Vagina (tissue), 2 donors: ENCODE measurements at regions not wholly inside any gene's neighbourhood (a gene's known extent, or its start where the extent isn't known, plus 50 kb on each side); places are given as distances from the start of the nearest gene placed in this dataset.

Experiments used
- DNase-seq, 2 donors: peaks; one replicate each; pipeline ENCODE4 v3.0.0-alpha.2; 2017; ENCODE audit errors: extremely low spot score in 2 of 2
- H3K27ac ChIP-seq: fragments of 200-600 bp; sonication (generic); one replicate; pipeline ENCODE4 v1.5.1; 2019
- H3K27me3 ChIP-seq: fragments of 200-600 bp; sonication (generic); one replicate; pipeline ENCODE4 v1.5.1; 2019
- H3K36me3 ChIP-seq, 2 donors: fragments of 200-600 bp; sonication (generic); one replicate each; pipeline ENCODE4 v1.5.1; 2017 to 2019
- H3K4me1 ChIP-seq: fragments of 200-600 bp; sonication (generic); one replicate; pipeline ENCODE4 v1.5.1; 2019
- H3K4me3 ChIP-seq, 2 donors: fragments of 200-600 bp; sonication (generic); 1 replicate in 1 of 2; 2 replicates in 1 of 2; pipeline ENCODE4 v1.5.1; 2016 to 2019
- H3K9me3 ChIP-seq: fragments of 200-600 bp; sonication (generic); one replicate; pipeline ENCODE4 v1.5.1; 2019
- CTCF ChIP-seq, 3 experiments: fragments of 450-650 bp in 2 of 3; fragments of 200-600 bp in 1 of 3; sonication (generic) in 1 of 3; IDR thresholded peaks; one replicate each; pipeline ENCODE4 v1.5.1; 2017 to 2019; ENCODE audit warnings: antibody characterized with exemption in 3 of 3, mild to moderate bottlenecking in 2 of 3, moderate library complexity in 2 of 3
- POLR2A ChIP-seq, 2 donors: fragments of 450-650 bp; IDR thresholded peaks; one replicate each; pipeline ENCODE4 v1.6.1; 2017; ENCODE audit warnings: antibody characterized with exemption in 2 of 2, mild to moderate bottlenecking in 2 of 2, moderate library complexity in 2 of 2
- POLR2AphosphoS5 ChIP-seq, 2 donors: sonication (generic); formaldehyde crosslinking; IDR thresholded peaks; one replicate each; pipeline ENCODE4 v1.9.0; 2017; ENCODE audit warnings: antibody characterized with exemption in 2 of 2, mild to moderate bottlenecking in 2 of 2, low read depth in 1 of 2; ENCODE audit not compliant: insufficient read depth in 1 of 2
- intact Hi-C: fragments of 100-400 bp; cut with DNase I; formaldehyde crosslinking; loops from one replicate; pipeline ENCODE4 v1.15.1; 2023

DNA sequence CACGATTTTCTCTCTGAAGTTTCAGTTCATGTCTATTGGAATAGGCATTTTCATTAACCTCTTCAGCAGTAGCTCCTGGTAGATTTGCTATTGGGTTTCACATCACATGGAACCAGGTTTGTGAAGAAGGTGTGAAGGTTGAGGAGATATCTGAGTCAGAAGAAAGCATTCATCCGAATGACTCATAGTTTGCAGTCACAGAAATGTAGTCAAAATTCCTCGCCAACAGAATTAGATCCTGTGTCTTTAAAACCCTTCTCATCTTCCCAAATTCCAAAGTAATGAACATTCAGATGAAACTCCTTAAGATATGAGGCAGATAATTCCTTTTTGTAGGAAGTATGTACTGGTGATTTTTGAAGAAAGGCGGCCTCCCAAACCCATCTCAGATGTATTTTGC lies 125.0 kb upstream of the LARGE1 start:
- Histone ChIP-seq H3K27ac (no peak overlapping the region), H3K27me3 (no peaks in the 10 kb centered on the region), H3K36me3 (no peaks in the 10 kb centered on the region), H3K4me3 (no peak overlapping the region), H3K4me1 (no peaks in the 10 kb centered on the region), H3K9me3 (no peaks in the 10 kb centered on the region)
- DNase-seq, result no peak
- TF ChIP-seq POLR2A (IDR thresholded peaks at IDR 0.05) (no peak), POLR2AphosphoS5 (IDR thresholded peaks at IDR 0.05; ENCODE audit: insufficient read depth in 1 of 2, low read depth in 1 of 2) (no peak), CTCF (IDR thresholded peaks at IDR 0.05) (no peak)
- intact Hi-C loops, result no loop called here

DNA sequence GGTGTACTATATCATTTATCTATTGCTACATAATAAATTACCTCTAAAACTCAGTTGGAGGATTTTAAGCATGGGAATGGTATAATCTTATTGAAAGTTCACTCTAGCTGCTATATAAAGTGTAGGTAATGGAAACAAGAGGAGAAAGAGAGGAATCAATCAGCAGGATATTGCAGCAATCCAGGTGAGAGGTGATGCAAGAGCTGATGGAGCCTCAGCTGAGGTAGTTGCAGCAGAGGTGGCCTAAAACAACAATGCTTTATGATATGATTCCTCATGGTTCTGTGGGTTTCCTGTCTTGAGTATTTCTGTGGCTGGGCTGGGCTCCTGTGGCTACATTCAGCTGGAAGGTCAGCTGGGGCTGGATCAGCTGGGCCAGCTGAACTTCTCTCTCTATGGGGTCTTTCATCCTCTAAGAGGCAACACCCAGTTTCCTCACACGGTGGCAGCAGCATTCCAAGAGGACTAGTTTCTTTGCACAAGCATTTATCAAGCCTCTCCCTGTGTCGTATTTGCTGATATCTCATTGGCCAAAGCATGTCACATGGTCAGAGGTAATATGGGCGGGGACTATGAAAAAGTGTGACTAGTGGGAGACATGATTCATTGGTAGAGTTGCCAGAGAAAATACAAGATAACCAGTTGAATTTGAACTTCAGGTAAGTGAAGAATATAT lies 135.4 kb upstream of the LARGE1 start:
- Histone ChIP-seq H3K9me3 (no peaks in the 10 kb centered on the region), H3K4me3 (no peak overlapping the region), H3K27ac (no peak overlapping the region), H3K4me1 (no peaks in the 10 kb centered on the region), H3K27me3 (no peaks in the 10 kb centered on the region), H3K36me3 (no peaks in the 10 kb centered on the region)
- no peak for TF ChIP-seq CTCF (IDR thresholded peaks at IDR 0.05)
- no peak for TF ChIP-seq POLR2AphosphoS5 (IDR thresholded peaks at IDR 0.05; ENCODE audit: insufficient read depth in 1 of 2, low read depth in 1 of 2)
- TF ChIP-seq POLR2A (IDR thresholded peaks at IDR 0.05), result no peak
- intact Hi-C loops, result no loop called here
- no peak for DNase-seq

DNA sequence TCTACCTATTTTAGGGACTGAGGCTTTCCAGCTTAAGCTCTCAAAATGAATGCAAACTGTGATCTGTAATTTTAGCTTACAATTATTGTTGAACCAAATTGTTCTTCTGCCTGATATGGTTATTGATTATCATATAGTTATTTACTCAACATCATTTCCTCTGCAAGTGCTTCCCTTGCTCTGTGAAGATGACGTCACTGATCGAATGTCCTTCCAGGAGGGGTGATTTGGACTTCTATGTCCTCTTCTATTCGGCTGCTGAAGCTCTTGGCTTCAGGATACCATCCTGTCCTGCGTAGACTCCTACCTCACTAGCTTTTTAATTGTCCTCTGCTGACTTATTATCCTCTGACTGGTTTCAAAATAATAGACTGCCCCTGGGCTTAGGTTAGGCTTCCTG lies 137.4 kb upstream of the LARGE1 start:
- Histone ChIP-seq H3K4me1 (no peaks in the 10 kb centered on the region), H3K27me3 (no peaks in the 10 kb centered on the region), H3K4me3 (no peak overlapping the region), H3K9me3 (no peaks in the 10 kb centered on the region), H3K27ac (no peak overlapping the region), H3K36me3 (no peaks in the 10 kb centered on the region)
- DNase-seq, result no peak
- intact Hi-C loops, result no loop called here
- TF ChIP-seq CTCF (IDR thresholded peaks at IDR 0.05) (no peak), POLR2A (IDR thresholded peaks at IDR 0.05) (no peak), POLR2AphosphoS5 (IDR thresholded peaks at IDR 0.05; ENCODE audit: insufficient read depth in 1 of 2, low read depth in 1 of 2) (no peak)

DNA sequence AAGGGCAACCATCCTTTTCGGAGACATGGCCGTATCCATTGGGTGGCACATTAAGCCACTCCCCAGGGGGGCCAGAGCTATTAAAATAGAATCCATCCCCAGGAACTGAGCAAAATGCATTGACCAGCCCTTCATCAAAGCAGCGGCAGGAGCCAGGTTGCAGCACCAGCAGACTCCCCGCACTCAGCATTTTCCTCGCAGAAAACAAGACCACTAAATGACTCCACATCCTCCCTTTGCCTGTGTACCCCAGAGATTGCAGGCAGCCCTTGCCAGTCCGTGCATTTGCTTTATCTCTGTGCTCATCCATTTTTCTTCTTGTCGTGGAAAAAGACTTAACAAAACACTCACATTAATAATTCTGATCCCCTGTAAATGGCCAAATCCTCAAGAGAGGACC lies 144.4 kb upstream of the LARGE1 start:
- H3K36me3 ChIP-seq, result no peaks in the 10 kb centered on the region
- no peak overlapping the region for H3K27ac ChIP-seq
- intact Hi-C loops, result loop anchor here (5.0 kb wide), 1 partner anchor 1087 kb away; no protein-coding TSS in a partner anchor
- no peaks in the 10 kb centered on the region for H3K9me3 ChIP-seq
- H3K4me1 ChIP-seq, result no peaks in the 10 kb centered on the region
- TF ChIP-seq POLR2A (IDR thresholded peaks at IDR 0.05), result no peak
- H3K27me3 ChIP-seq, result no peaks in the 10 kb centered on the region
- no peak for DNase-seq
- no peak overlapping the region for H3K4me3 ChIP-seq

GRCh38 chr22:34067031-34067430 lies 146.8 kb upstream of the LARGE1 start:
- Histone ChIP-seq H3K4me1 (no peaks in the 10 kb centered on the region), H3K27ac (no peak overlapping the region), H3K9me3 (no peaks in the 10 kb centered on the region), H3K27me3 (no peaks in the 10 kb centered on the region), H3K4me3 (no peak overlapping the region), H3K36me3 (no peaks in the 10 kb centered on the region)
- intact Hi-C loops, result no loop called here
- no peak for TF ChIP-seq POLR2AphosphoS5 (IDR thresholded peaks at IDR 0.05; ENCODE audit: insufficient read depth in 1 of 2, low read depth in 1 of 2)
- no peak for TF ChIP-seq POLR2A (IDR thresholded peaks at IDR 0.05)
- TF ChIP-seq CTCF (IDR thresholded peaks at IDR 0.05), result no peak
- no peak for DNase-seq
